GM19324 (cell line): ENCODE measurements at regions not wholly inside any gene's neighbourhood (a gene's known extent, or its start where the extent isn't known, plus 50 kb on each side); places are given as distances from the start of the nearest gene placed in this dataset.

Source experiments
- ATAC-seq: cut with Tn5 transposase; IDR thresholded peaks from one replicate; pipeline ENCODE4 v1.9.1; 2021; ENCODE audit warnings: mild to moderate bottlenecking, moderate library complexity; ENCODE audit not compliant: unreplicated experiment, low FRiP score

- no peak for ATAC-seq
These were observed 904.8 kb downstream of the PDHA2 start for GRCh38 chr4:96744676-96745075.

GRCh38 chr4:96753216-96753615 is 913.3 kb downstream of the PDHA2 start:
- no peak for ATAC-seq

- ATAC-seq = no peak
These were observed 915.9 kb downstream of the PDHA2 start for GRCh38 chr4:96755569-96756484.

GRCh38 chr4:96756584-96756983 is 916.7 kb downstream of the PDHA2 start:
- no peak for ATAC-seq

- no peak for ATAC-seq
These were observed 923.7 kb downstream of the PDHA2 start for GRCh38 chr4:96763546-96763945.

- no peak for ATAC-seq
These were observed 926.5 kb downstream of the PDHA2 start for GRCh38 chr4:96766359-96766758.

- ATAC-seq = no peak
These were observed 928.1 kb downstream of the PDHA2 start for GRCh38 chr4:96767815-96768480.

- no peak for ATAC-seq
These were observed 935.6 kb downstream of the PDHA2 start for GRCh38 chr4:96775501-96775900.

- no peak for ATAC-seq
These were observed 937.1 kb downstream of the PDHA2 start for GRCh38 chr4:96776920-96777527.

GRCh38 chr4:96784336-96784735 is 944.4 kb downstream of the PDHA2 start:
- no peak for ATAC-seq

GRCh38 chr4:96786306-96786705 is 946.4 kb downstream of the PDHA2 start:
- no peak for ATAC-seq

GRCh38 chr4:96787766-96788165 is 947.9 kb downstream of the PDHA2 start:
- ATAC-seq = no peak

GRCh38 chr4:96809563-96809962 is 969.7 kb downstream of the PDHA2 start:
- ATAC-seq = no peak

GRCh38 chr4:96827086-96827485 is 987.2 kb downstream of the PDHA2 start:
- no peak for ATAC-seq

GRCh38 chr4:96833831-96834230 is 993.9 kb downstream of the PDHA2 start:
- ATAC-seq = no peak

- no peak for ATAC-seq
These were observed 996.1 kb downstream of the PDHA2 start for GRCh38 chr4:96835991-96836390.

GRCh38 chr4:96839441-96839840 is 999.5 kb downstream of the PDHA2 start:
- no peak for ATAC-seq

- ATAC-seq = no peak
These were observed 1001.9 kb downstream of the PDHA2 start for GRCh38 chr4:96841801-96842200.

- no peak for ATAC-seq
These were observed 1005.1 kb downstream of the PDHA2 start for GRCh38 chr4:96844858-96845490.

GRCh38 chr4:96845819-96846218 is 1005.9 kb downstream of the PDHA2 start:
- ATAC-seq = no peak

- no peak for ATAC-seq
These were observed 1034.8 kb downstream of the PDHA2 start for GRCh38 chr4:96874657-96875056.
